ENCODE measurements at regions not wholly inside any gene's neighbourhood (a gene's known extent, or its start where the extent isn't known, plus 50 kb on each side); places are given as distances from the start of the nearest gene placed in this dataset.

GRCh38 chr6:149131891-149132290 lies 185.6 kb upstream of the TAB2 start:
- Mint-ChIP-seq H3K4me3 (ENCODE audit: unreplicated experiment) (no peak overlapping the region), H3K9me3 (ENCODE audit: low read depth) (no peaks in the 10 kb centered on the region), H3K36me3 (ENCODE audit: low read depth) (no peaks in the 10 kb centered on the region), H3K4me1 (ENCODE audit: low read depth) (peaks cover 21% of the 10 kb centered on the region), H3K27me3 (ENCODE audit: low read depth) (peaks cover 2% of the 10 kb centered on the region), H3K27ac (ENCODE audit: unreplicated experiment) (no peak overlapping the region)
- no peak for TF ChIP-seq CTCF (IDR thresholded peaks at IDR 0.05)
- DNase-seq (ENCODE audit: low spot score) = no peak

GRCh38 chr6:149132336-149132735 lies 185.2 kb upstream of the TAB2 start:
- TF ChIP-seq CTCF (IDR thresholded peaks at IDR 0.05) = no peak
- peaks cover 2% of the 10 kb centered on the region for H3K27me3 Mint-ChIP-seq (ENCODE audit: low read depth)
- H3K36me3 Mint-ChIP-seq (ENCODE audit: low read depth) = no peaks in the 10 kb centered on the region
- H3K4me3 Mint-ChIP-seq (ENCODE audit: unreplicated experiment) = no peak overlapping the region
- no peaks in the 10 kb centered on the region for H3K9me3 Mint-ChIP-seq (ENCODE audit: low read depth)
- H3K27ac Mint-ChIP-seq (ENCODE audit: unreplicated experiment) = no peak overlapping the region
- DNase-seq (ENCODE audit: low spot score) = no peak
- peaks cover 17% of the 10 kb centered on the region for H3K4me1 Mint-ChIP-seq (ENCODE audit: low read depth)

- Mint-ChIP-seq H3K27me3 (ENCODE audit: low read depth) (peaks cover 2% of the 10 kb centered on the region), H3K9me3 (ENCODE audit: low read depth) (no peaks in the 10 kb centered on the region), H3K4me1 (ENCODE audit: low read depth) (peaks cover 10% of the 10 kb centered on the region), H3K4me3 (ENCODE audit: unreplicated experiment) (no peak overlapping the region), H3K27ac (ENCODE audit: unreplicated experiment) (no peak overlapping the region), H3K36me3 (ENCODE audit: low read depth) (no peaks in the 10 kb centered on the region)
- no peak for TF ChIP-seq CTCF (IDR thresholded peaks at IDR 0.05)
- DNase-seq (ENCODE audit: low spot score) = no peak
Measured at GRCh38 chr6:149134511-149134933, 183.0 kb upstream of the TAB2 start.

- Mint-ChIP-seq H3K36me3 (ENCODE audit: low read depth) (no peaks in the 10 kb centered on the region), H3K9me3 (ENCODE audit: low read depth) (no peaks in the 10 kb centered on the region), H3K27ac (ENCODE audit: unreplicated experiment) (no peak overlapping the region), H3K27me3 (ENCODE audit: low read depth) (peaks cover 2% of the 10 kb centered on the region), H3K4me3 (ENCODE audit: unreplicated experiment) (no peak overlapping the region), H3K4me1 (ENCODE audit: low read depth) (peaks cover 11% of the 10 kb centered on the region)
- no peak for DNase-seq (ENCODE audit: low spot score)
- TF ChIP-seq CTCF (IDR thresholded peaks at IDR 0.05) = no peak
Measured at GRCh38 chr6:149135809-149136208, 181.7 kb upstream of the TAB2 start.

GRCh38 chr6:149136273-149136912 lies 181.1 kb upstream of the TAB2 start:
- no peak for TF ChIP-seq CTCF (IDR thresholded peaks at IDR 0.05)
- no peaks in the 10 kb centered on the region for H3K9me3 Mint-ChIP-seq (ENCODE audit: low read depth)

More at GRCh38 chr6:149136273-149136912, 181.1 kb upstream of the TAB2 start:
- no peak overlapping the region for H3K4me3 Mint-ChIP-seq (ENCODE audit: unreplicated experiment)
- no peak for DNase-seq (ENCODE audit: low spot score)
- no peak overlapping the region for H3K27ac Mint-ChIP-seq (ENCODE audit: unreplicated experiment)
- no peaks in the 10 kb centered on the region for H3K36me3 Mint-ChIP-seq (ENCODE audit: low read depth)
- peaks cover 11% of the 10 kb centered on the region for H3K4me1 Mint-ChIP-seq (ENCODE audit: low read depth)
- H3K27me3 Mint-ChIP-seq (ENCODE audit: low read depth) = peaks cover 2% of the 10 kb centered on the region
